Stimulated activated naive B cell treated with anti-CD40 and anti-IgM and Interleukin-4, amounts not matched to agents 10 μg/mL and 1 μg/mL and 100 μg/mL, for 72 hours (primary cell): ENCODE measurements at regions not wholly inside any gene's neighbourhood (a gene's known extent, or its start where the extent isn't known, plus 50 kb on each side); places are given as distances from the start of the nearest gene placed in this dataset.
A peak's percentile ranks its signal among the peaks of the same experiment; 100 is the strongest.

Source experiments
- ATAC-seq, 2 donors: fragments of 150-1000 bp; cut with Tn5 transposase; replicated peaks; 2 replicates each; pipeline ENCODE4 v1.10.0; 2021; ENCODE audit warnings: moderate library complexity in 1 of 2
- DNase-seq: peaks from one replicate; pipeline ENCODE4 v3.0.0; 2021
- H3K27ac Mint-ChIP-seq: one replicate; pipeline ENCODE4 v1.8.0; 2022; ENCODE audit warnings: mild to moderate bottlenecking, mixed read lengths
- H3K27me3 Mint-ChIP-seq, 2 donors: one replicate each; pipeline ENCODE4 v1.8.0; 2022; ENCODE audit warnings: mixed read lengths in 2 of 2
- H3K36me3 Mint-ChIP-seq, 2 donors: one replicate each; pipeline ENCODE4 v1.8.0; 2022; ENCODE audit warnings: mixed read lengths in 2 of 2, mild to moderate bottlenecking in 1 of 2
- H3K4me1 Mint-ChIP-seq, 2 donors: one replicate each; pipeline ENCODE4 v1.8.0; 2022; ENCODE audit warnings: mixed read lengths in 2 of 2, mild to moderate bottlenecking in 1 of 2
- H3K4me3 Mint-ChIP-seq, 2 donors: one replicate each; pipeline ENCODE4 v1.8.0; 2022; ENCODE audit warnings: mild to moderate bottlenecking in 2 of 2, mixed read lengths in 2 of 2, moderate library complexity in 1 of 2
- H3K9me3 Mint-ChIP-seq, 2 donors: one replicate each; pipeline ENCODE4 v1.8.0; 2022; ENCODE audit warnings: mixed read lengths in 2 of 2, mild to moderate bottlenecking in 1 of 2

- Mint-ChIP-seq H3K4me1 (peaks cover 18 to 27% of the 10 kb centered on the region in 2 donors), H3K4me3 (no peak overlapping the region)
- DNase-seq: no peak
Measured at GRCh38 chr15:70314018-70314354, 216.3 kb upstream of the TLE3 start.

GRCh38 chr15:70313099-70314017, 215.6 kb upstream of the TLE3 start:
- H3K4me3 Mint-ChIP-seq: no peak overlapping the region
- peaks cover 20 to 27% of the 10 kb centered on the region in 2 donors for H3K4me1 Mint-ChIP-seq
- H3K27me3 Mint-ChIP-seq: peaks cover 0 to 3% of the 10 kb centered on the region in 2 donors
- DNase-seq (no peak), ATAC-seq (no peak)
- H3K9me3 Mint-ChIP-seq: no peaks in the 10 kb centered on the region
- H3K36me3 Mint-ChIP-seq: no peaks in the 10 kb centered on the region
- H3K27ac Mint-ChIP-seq: no peak overlapping the region

More at GRCh38 chr15:70314018-70314354, 216.3 kb upstream of the TLE3 start:
- no peaks in the 10 kb centered on the region for H3K9me3 Mint-ChIP-seq
- H3K27me3 Mint-ChIP-seq: peaks cover 0 to 5% of the 10 kb centered on the region in 2 donors
- H3K27ac Mint-ChIP-seq: no peak overlapping the region
- no peaks in the 10 kb centered on the region for H3K36me3 Mint-ChIP-seq
- no peak for ATAC-seq

GRCh38 chr15:70311821-70312220, 214.1 kb upstream of the TLE3 start:
- Mint-ChIP-seq H3K9me3 (no peaks in the 10 kb centered on the region), H3K27ac (no peak overlapping the region), H3K4me3 (no peak overlapping the region), H3K27me3 (no peaks in the 10 kb centered on the region), H3K36me3 (no peaks in the 10 kb centered on the region), H3K4me1 (peaks cover 17 to 24% of the 10 kb centered on the region in 2 donors)
- ATAC-seq: no peak
- no peak for DNase-seq

- Mint-ChIP-seq H3K4me1 (peaks cover 17 to 19% of the 10 kb centered on the region in 2 donors), H3K9me3 (no peaks in the 10 kb centered on the region), H3K36me3 (no peaks in the 10 kb centered on the region), H3K27me3 (no peaks in the 10 kb centered on the region), H3K27ac (no peak overlapping the region), H3K4me3 (no peak overlapping the region)
- no peak for ATAC-seq
- DNase-seq: no peak
Measured at GRCh38 chr15:70309716-70310115, 212.0 kb upstream of the TLE3 start.

GRCh38 chr15:70308735-70309434, 211.2 kb upstream of the TLE3 start:
- DNase-seq (no peak), ATAC-seq (no peak)
- H3K9me3 Mint-ChIP-seq: no peaks in the 10 kb centered on the region
- H3K36me3 Mint-ChIP-seq: no peaks in the 10 kb centered on the region
- peak overlapping the region; percentile 1 to 7 for H3K4me3 Mint-ChIP-seq
- peaks cover 17 to 19% of the 10 kb centered on the region in 2 donors for H3K4me1 Mint-ChIP-seq
- no peaks in the 10 kb centered on the region for H3K27me3 Mint-ChIP-seq
- H3K27ac Mint-ChIP-seq: no peak overlapping the region

- Mint-ChIP-seq H3K27me3 (no peaks in the 10 kb centered on the region), H3K27ac (peak overlapping the region; percentile 6), H3K9me3 (no peaks in the 10 kb centered on the region), H3K4me1 (peaks cover 17 to 19% of the 10 kb centered on the region in 2 donors), H3K36me3 (no peaks in the 10 kb centered on the region), H3K4me3 (peak overlapping the region; percentile 1 to 7)
- peak; percentile 98 for ATAC-seq
- peak; percentile 79 for DNase-seq
Measured at GRCh38 chr15:70308011-70308734, 210.5 kb upstream of the TLE3 start.

- DNase-seq: no peak
- Mint-ChIP-seq H3K27ac (no peak overlapping the region), H3K4me1 (peaks cover 17 to 19% of the 10 kb centered on the region in 2 donors), H3K36me3 (no peaks in the 10 kb centered on the region), H3K9me3 (no peaks in the 10 kb centered on the region), H3K27me3 (no peaks in the 10 kb centered on the region), H3K4me3 (no peak overlapping the region)
- ATAC-seq: no peak
Measured at GRCh38 chr15:70306582-70306981, 208.9 kb upstream of the TLE3 start.

GRCh38 chr15:70306081-70306480, 208.4 kb upstream of the TLE3 start:
- ATAC-seq (no peak), DNase-seq (no peak)
- Mint-ChIP-seq H3K36me3 (no peaks in the 10 kb centered on the region), H3K4me1 (peaks cover 17 to 19% of the 10 kb centered on the region in 2 donors), H3K27ac (no peak overlapping the region), H3K9me3 (no peaks in the 10 kb centered on the region), H3K4me3 (no peak overlapping the region), H3K27me3 (no peaks in the 10 kb centered on the region)

GRCh38 chr15:70303981-70304380, 206.3 kb upstream of the TLE3 start:
- Mint-ChIP-seq H3K9me3 (no peaks in the 10 kb centered on the region), H3K27me3 (no peaks in the 10 kb centered on the region), H3K4me3 (no peak overlapping the region), H3K4me1 (peaks cover 11 to 13% of the 10 kb centered on the region in 2 donors), H3K36me3 (no peaks in the 10 kb centered on the region), H3K27ac (no peak overlapping the region)
- DNase-seq (no peak), ATAC-seq (no peak)

GRCh38 chr15:70302360-70302759, 204.6 kb upstream of the TLE3 start:
- Mint-ChIP-seq H3K27ac (no peak overlapping the region), H3K27me3 (no peaks in the 10 kb centered on the region), H3K4me1 (no peaks in the 10 kb centered on the region), H3K4me3 (no peak overlapping the region), H3K9me3 (no peaks in the 10 kb centered on the region), H3K36me3 (no peaks in the 10 kb centered on the region)
- ATAC-seq (no peak), DNase-seq (no peak)

GRCh38 chr15:70301396-70301795, 203.7 kb upstream of the TLE3 start:
- Mint-ChIP-seq H3K36me3 (no peaks in the 10 kb centered on the region), H3K4me1 (no peaks in the 10 kb centered on the region), H3K27me3 (peaks cover 0 to 4% of the 10 kb centered on the region in 2 donors), H3K27ac (no peak overlapping the region), H3K9me3 (no peaks in the 10 kb centered on the region), H3K4me3 (no peak overlapping the region)
- DNase-seq (no peak), ATAC-seq (no peak)

GRCh38 chr15:70299931-70300869, 202.5 kb upstream of the TLE3 start:
- peak; percentile 33 for DNase-seq
- H3K4me1 Mint-ChIP-seq: no peaks in the 10 kb centered on the region

GRCh38 chr15:70297465-70298058, 199.8 kb upstream of the TLE3 start:
- Mint-ChIP-seq H3K27me3 (peaks cover 0 to 12% of the 10 kb centered on the region in 2 donors), H3K4me1 (no peaks in the 10 kb centered on the region), H3K36me3 (no peaks in the 10 kb centered on the region), H3K27ac (no peak overlapping the region), H3K4me3 (no peak overlapping the region), H3K9me3 (no peaks in the 10 kb centered on the region)
- DNase-seq: no peak
- no peak for ATAC-seq

More at GRCh38 chr15:70299931-70300869, 202.5 kb upstream of the TLE3 start:
- Mint-ChIP-seq H3K36me3 (no peaks in the 10 kb centered on the region), H3K27ac (no peak overlapping the region), H3K4me3 (no peak overlapping the region), H3K27me3 (peaks cover 0 to 6% of the 10 kb centered on the region in 2 donors), H3K9me3 (no peaks in the 10 kb centered on the region)
- ATAC-seq: peak; percentile 89 to 99
